IPS-15b (cell line): ENCODE measurements at regions not wholly inside any gene's neighbourhood (a gene's known extent, or its start where the extent isn't known, plus 50 kb on each side); places are given as distances from the start of the nearest gene placed in this dataset.

Experiments
- H3K27me3 ChIP-seq: one replicate; pipeline ENCODE4 v1.6.1; 2013; ENCODE audit warnings: low read length; ENCODE audit not compliant: control insufficient read depth, insufficient read depth
- H3K36me3 ChIP-seq: one replicate; pipeline ENCODE4 v1.6.1; 2013; ENCODE audit warnings: low read length; ENCODE audit not compliant: control insufficient read depth, insufficient read depth
- H3K4me1 ChIP-seq: one replicate; pipeline ENCODE4 v1.6.1; 2013; ENCODE audit warnings: mild to moderate bottlenecking, low read length; ENCODE audit not compliant: control insufficient read depth, insufficient read depth
- H3K4me3 ChIP-seq: one replicate; pipeline ENCODE4 v1.5.1; 2013; ENCODE audit warnings: low read depth, low read length
- H3K9ac ChIP-seq: one replicate; pipeline ENCODE4 v1.6.1; 2013; ENCODE audit warnings: low read depth, mild to moderate bottlenecking, low read length
- H3K9me3 ChIP-seq: one replicate; pipeline ENCODE4 v1.6.1; 2013; ENCODE audit warnings: mild to moderate bottlenecking, low read length; ENCODE audit not compliant: control insufficient read depth, insufficient read depth

- no peak overlapping the region for H3K4me3 ChIP-seq
- peaks cover 4% of the 10 kb centered on the region for H3K4me1 ChIP-seq
- no peaks in the 10 kb centered on the region for H3K9me3 ChIP-seq
- H3K27me3 ChIP-seq: no peaks in the 10 kb centered on the region
- H3K9ac ChIP-seq: no peak overlapping the region
- H3K36me3 ChIP-seq: no peaks in the 10 kb centered on the region
Observed at GRCh38 chr13:78258304-78258703, 339.7 kb upstream of the EDNRB start.

GRCh38 chr13:78256484-78256883 is 337.9 kb upstream of the EDNRB start:
- Histone ChIP-seq H3K4me3 (no peak overlapping the region), H3K9ac (no peak overlapping the region), H3K4me1 (peaks cover 4% of the 10 kb centered on the region), H3K27me3 (no peaks in the 10 kb centered on the region), H3K9me3 (no peaks in the 10 kb centered on the region), H3K36me3 (no peaks in the 10 kb centered on the region)

- no peaks in the 10 kb centered on the region for H3K9me3 ChIP-seq
- no peak overlapping the region for H3K9ac ChIP-seq
- no peak overlapping the region for H3K4me3 ChIP-seq
- H3K4me1 ChIP-seq: peaks cover 4% of the 10 kb centered on the region
- H3K27me3 ChIP-seq: no peaks in the 10 kb centered on the region
- H3K36me3 ChIP-seq: no peaks in the 10 kb centered on the region
Observed at GRCh38 chr13:78254113-78254512, 335.5 kb upstream of the EDNRB start.

GRCh38 chr13:78247362-78247761 is 328.7 kb upstream of the EDNRB start:
- H3K9me3 ChIP-seq: no peaks in the 10 kb centered on the region
- H3K27me3 ChIP-seq: no peaks in the 10 kb centered on the region
- no peak overlapping the region for H3K4me3 ChIP-seq
- H3K36me3 ChIP-seq: no peaks in the 10 kb centered on the region
- H3K9ac ChIP-seq: no peak overlapping the region
- no peaks in the 10 kb centered on the region for H3K4me1 ChIP-seq

GRCh38 chr13:78241278-78241919 is 322.8 kb upstream of the EDNRB start:
- no peak overlapping the region for H3K9ac ChIP-seq
- no peaks in the 10 kb centered on the region for H3K9me3 ChIP-seq
- peaks cover 7% of the 10 kb centered on the region for H3K4me1 ChIP-seq
- H3K4me3 ChIP-seq: no peak overlapping the region
- no peaks in the 10 kb centered on the region for H3K27me3 ChIP-seq
- H3K36me3 ChIP-seq: no peaks in the 10 kb centered on the region

- Histone ChIP-seq H3K4me1 (peaks cover 7% of the 10 kb centered on the region), H3K9me3 (no peaks in the 10 kb centered on the region)
Observed at GRCh38 chr13:78239714-78240113, 321.1 kb upstream of the EDNRB start.

GRCh38 chr13:78238911-78239310 is 320.3 kb upstream of the EDNRB start:
- no peaks in the 10 kb centered on the region for H3K9me3 ChIP-seq
- no peak overlapping the region for H3K4me3 ChIP-seq
- H3K9ac ChIP-seq: no peak overlapping the region
- no peaks in the 10 kb centered on the region for H3K27me3 ChIP-seq
- H3K36me3 ChIP-seq: no peaks in the 10 kb centered on the region
- peaks cover 7% of the 10 kb centered on the region for H3K4me1 ChIP-seq

More at GRCh38 chr13:78239714-78240113, 321.1 kb upstream of the EDNRB start:
- Histone ChIP-seq H3K4me3 (no peak overlapping the region), H3K27me3 (no peaks in the 10 kb centered on the region), H3K36me3 (no peaks in the 10 kb centered on the region), H3K9ac (no peak overlapping the region)

- no peaks in the 10 kb centered on the region for H3K9me3 ChIP-seq
- no peak overlapping the region for H3K4me3 ChIP-seq
- no peaks in the 10 kb centered on the region for H3K4me1 ChIP-seq
- no peaks in the 10 kb centered on the region for H3K36me3 ChIP-seq
- H3K27me3 ChIP-seq: no peaks in the 10 kb centered on the region
- H3K9ac ChIP-seq: no peak overlapping the region
Observed at GRCh38 chr13:78228940-78229339, 310.3 kb upstream of the EDNRB start.

- H3K9me3 ChIP-seq: no peaks in the 10 kb centered on the region
- H3K4me1 ChIP-seq: no peaks in the 10 kb centered on the region
- no peaks in the 10 kb centered on the region for H3K36me3 ChIP-seq
- H3K4me3 ChIP-seq: no peak overlapping the region
- no peak overlapping the region for H3K9ac ChIP-seq
- no peaks in the 10 kb centered on the region for H3K27me3 ChIP-seq
Observed at GRCh38 chr13:78228211-78228610, 309.6 kb upstream of the EDNRB start.

- no peak overlapping the region for H3K4me3 ChIP-seq
- no peaks in the 10 kb centered on the region for H3K36me3 ChIP-seq
- H3K9ac ChIP-seq: no peak overlapping the region
- H3K27me3 ChIP-seq: no peaks in the 10 kb centered on the region
- no peaks in the 10 kb centered on the region for H3K4me1 ChIP-seq
- H3K9me3 ChIP-seq: no peaks in the 10 kb centered on the region
Observed at GRCh38 chr13:78227709-78228108, 309.1 kb upstream of the EDNRB start.

- Histone ChIP-seq H3K4me1 (no peaks in the 10 kb centered on the region), H3K36me3 (no peaks in the 10 kb centered on the region), H3K4me3 (no peak overlapping the region), H3K9me3 (no peaks in the 10 kb centered on the region), H3K9ac (no peak overlapping the region), H3K27me3 (no peaks in the 10 kb centered on the region)
Observed at GRCh38 chr13:78215458-78216108, 297.0 kb upstream of the EDNRB start.

- H3K4me1 ChIP-seq: no peaks in the 10 kb centered on the region
- no peak overlapping the region for H3K4me3 ChIP-seq
- H3K36me3 ChIP-seq: no peaks in the 10 kb centered on the region
- no peak overlapping the region for H3K9ac ChIP-seq
- H3K9me3 ChIP-seq: no peaks in the 10 kb centered on the region
- H3K27me3 ChIP-seq: no peaks in the 10 kb centered on the region
Observed at GRCh38 chr13:78201411-78201810, 282.8 kb upstream of the EDNRB start.
